GM21528 (cell line): ENCODE measurements at regions not wholly inside any gene's neighbourhood (a gene's known extent, or its start where the extent isn't known, plus 50 kb on each side); places are given as distances from the start of the nearest gene placed in this dataset.
"Not testable (repeated sequence)": the region's sequence is repeated elsewhere in the genome, so short reads cannot be mapped to it uniquely, and the experiment has no call there.

Experiments used
- ATAC-seq: cut with Tn5 transposase; IDR thresholded peaks from one replicate; pipeline ENCODE4 v1.9.1; 2021; ENCODE audit warnings: mild to moderate bottlenecking, moderate library complexity; ENCODE audit not compliant: unreplicated experiment, low FRiP score

GRCh38 chr12:74401966-74402365, 135.7 kb upstream of the ATXN7L3B start:
- ATAC-seq, result no peak

DNA sequence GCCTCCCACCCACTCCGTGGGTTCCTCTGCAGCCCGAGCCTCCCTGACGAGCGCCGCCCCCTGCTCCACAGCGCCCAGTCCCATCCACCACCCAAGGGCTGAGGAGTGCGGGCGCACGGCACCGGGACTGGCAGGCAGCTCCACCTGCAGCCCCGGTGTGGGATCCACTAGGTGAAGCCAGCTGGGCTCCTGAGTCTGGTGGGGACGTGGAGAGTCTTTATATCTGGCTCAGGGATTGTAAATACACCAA, 134.5 kb upstream of the ATXN7L3B start:
- ATAC-seq, result not testable (repeated sequence)

DNA sequence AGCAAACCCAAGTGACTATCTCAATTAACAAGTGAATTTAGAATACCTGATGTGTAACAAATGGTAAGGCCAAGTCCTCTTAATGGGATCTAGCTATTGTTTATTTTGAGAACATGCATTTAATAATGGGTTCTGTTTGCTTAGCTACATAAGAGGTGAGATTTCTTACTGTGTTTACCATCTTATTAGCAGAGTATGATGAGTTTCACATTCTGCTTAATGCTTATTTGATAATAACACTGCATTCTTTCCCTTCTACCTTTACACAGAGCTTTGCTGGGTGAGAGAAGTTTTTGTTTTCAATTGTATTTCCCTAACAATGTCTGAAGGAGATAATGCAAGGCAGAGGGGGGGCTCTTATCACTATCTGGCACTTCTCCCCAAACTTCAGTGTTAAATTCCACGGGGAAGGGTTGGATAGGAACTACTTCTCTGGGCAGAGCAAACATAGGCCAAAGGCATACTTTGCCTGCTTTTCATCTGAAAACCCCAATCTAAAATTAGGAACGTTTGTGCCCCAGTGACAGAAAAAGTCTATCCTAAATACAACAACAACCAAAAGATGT, 129.0 kb upstream of the ATXN7L3B start:
- no peak for ATAC-seq

- no peak for ATAC-seq
Measured at GRCh38 chr12:74412606-74413230, 124.9 kb upstream of the ATXN7L3B start.

DNA sequence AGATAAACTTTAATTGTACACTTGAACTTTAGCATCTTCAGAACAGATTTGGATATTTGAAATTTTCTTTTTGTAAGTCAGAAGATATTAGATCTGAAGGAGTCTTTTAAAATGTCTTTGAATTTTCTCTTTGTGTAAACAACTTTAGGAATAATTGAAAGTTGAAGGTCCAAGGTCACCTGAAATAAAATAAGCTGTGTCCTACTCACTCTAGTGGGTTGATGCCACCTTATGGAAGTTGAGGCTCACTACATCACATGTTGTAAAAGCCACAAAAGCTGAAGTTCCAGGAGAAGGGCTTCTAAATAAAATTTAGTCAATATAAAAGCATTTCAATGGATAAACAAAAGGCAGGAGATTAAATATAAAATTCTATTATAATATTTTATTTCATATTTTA, 122.0 kb upstream of the ATXN7L3B start:
- no peak for ATAC-seq

DNA sequence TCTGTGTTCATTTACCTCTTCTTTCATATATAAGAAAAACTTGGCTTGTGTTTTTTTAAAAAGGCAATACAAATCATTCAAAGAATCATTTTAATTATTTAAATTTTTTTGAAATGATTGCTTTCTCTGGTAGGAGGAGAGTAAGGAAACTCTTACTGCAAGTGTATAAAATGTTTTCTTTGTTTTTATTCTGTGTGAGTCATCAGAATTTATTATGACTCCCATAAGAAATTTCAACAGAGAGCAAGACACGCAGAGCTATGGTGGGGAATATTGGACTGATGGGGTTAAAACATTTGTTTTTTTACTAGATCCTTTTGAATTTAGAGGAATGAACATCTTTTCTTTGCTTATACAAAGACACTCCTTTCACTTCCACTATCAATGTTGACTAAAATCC, 119.1 kb upstream of the ATXN7L3B start:
- no peak for ATAC-seq

GRCh38 chr12:74424778-74425177, 112.9 kb upstream of the ATXN7L3B start:
- no peak for ATAC-seq

- no peak for ATAC-seq
Measured at GRCh38 chr12:74426091-74426490, 111.5 kb upstream of the ATXN7L3B start.

DNA sequence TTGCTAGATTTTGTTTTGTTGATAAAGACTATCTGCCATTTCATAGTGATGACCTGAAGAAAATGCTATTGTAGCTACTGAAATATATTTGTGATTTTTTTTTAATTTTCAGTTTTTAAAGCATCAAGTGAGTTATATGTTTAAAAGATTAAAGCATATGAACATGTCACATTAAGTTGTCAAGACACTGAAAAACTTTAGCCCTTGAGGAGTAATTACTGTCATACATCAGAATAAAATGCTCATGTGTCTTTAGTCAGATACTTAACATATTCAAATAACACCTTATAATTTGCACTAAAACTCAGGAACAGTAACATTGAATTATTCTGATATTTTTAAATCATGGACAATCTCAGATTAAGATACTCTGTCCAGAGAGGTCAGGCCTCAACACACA, 108.1 kb upstream of the ATXN7L3B start:
- ATAC-seq, result no peak

DNA sequence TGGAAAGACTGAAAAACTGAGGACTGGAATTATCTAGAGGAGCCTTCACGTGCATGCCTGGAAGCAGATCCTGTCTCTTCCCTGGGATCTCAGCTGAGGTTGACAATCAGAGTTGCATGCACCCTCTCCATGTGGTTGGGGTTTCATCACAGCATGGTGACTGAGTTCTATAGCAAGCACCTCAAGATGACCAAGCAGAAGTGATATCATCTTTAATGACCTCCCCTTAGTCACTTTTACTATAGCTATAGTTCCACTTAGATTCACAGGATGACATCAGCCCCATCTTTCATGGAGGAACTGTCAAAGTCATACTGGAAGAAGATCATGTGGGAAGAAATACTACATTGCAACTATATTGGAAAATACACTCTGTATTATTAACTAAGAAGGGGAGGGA, 105.8 kb upstream of the ATXN7L3B start:
- no peak for ATAC-seq

DNA sequence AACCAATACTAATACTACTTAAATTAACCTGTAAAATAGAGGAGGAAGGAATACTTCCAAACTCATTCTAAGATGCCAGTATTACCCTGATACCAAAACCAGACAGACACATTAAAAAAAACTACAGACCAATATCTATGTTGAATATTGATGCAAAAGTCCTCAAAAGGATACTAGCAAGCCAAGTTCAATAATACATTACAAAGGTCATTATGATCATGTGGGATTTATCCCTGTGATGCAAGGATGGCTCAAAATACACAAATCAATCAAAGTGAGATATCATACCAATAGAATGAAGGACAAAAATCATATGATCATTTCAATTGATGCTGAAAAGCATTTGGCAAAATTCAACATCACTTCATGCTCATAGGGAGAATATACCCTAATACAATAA, 97.2 kb upstream of the ATXN7L3B start:
- ATAC-seq, result no peak

DNA sequence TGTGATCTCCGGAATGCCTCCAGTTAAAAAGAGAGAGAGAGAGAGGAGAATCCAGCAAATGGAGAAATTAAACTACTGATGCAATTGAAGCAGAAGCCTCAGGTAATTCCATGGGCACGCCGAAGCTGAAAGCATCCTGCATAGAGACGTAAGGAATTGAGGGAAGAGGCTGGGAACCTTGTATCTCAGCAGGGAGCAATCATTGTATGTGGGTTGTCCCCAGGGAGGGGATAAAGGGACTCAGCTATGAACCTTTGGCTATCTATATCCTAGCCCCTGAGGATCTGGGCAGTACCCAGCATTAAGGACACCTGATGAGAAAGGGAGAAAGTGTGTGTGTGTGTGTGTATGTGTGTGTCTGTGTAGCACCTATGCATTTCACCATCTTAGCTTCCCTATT, 95.8 kb upstream of the ATXN7L3B start:
- no peak for ATAC-seq

DNA sequence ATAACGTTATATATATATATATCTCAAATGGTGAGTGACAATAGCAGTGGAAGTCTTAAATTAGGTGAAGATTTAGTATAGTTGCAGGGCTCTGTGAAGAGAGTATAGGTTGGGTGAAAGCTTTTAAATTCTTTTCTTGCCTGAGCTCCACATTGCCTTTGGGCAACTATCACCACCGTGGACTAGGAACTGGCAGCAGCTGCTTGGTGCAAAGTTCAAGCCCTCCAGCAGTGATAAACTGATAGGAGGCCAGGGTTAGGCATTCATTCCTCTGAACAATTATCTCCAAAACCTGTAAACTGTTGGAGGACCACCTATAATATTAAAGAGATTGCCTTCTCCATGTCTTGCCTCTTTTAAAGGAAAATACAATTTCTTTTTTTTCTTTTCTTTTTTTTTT, 91.2 kb upstream of the ATXN7L3B start:
- ATAC-seq, result no peak

DNA sequence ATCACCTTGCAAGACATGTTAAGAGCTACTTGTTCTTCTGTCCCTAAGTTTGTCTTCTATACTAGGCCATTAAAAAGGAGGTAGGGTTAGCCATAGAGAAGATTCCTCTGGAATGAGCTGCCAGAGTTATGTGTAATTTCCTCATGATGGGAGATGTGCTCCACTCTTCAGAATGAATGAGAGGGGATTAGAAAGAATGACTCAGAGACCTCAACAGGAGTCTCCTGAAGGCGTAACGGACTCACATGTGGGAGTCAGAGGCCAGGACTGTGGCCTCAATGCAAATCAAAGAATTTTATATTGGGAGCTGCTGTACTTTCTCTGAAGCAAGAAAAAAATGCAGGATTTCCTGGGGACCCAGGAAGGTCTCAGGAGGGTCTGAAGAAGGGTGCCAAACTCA, 87.8 kb upstream of the ATXN7L3B start:
- no peak for ATAC-seq

DNA sequence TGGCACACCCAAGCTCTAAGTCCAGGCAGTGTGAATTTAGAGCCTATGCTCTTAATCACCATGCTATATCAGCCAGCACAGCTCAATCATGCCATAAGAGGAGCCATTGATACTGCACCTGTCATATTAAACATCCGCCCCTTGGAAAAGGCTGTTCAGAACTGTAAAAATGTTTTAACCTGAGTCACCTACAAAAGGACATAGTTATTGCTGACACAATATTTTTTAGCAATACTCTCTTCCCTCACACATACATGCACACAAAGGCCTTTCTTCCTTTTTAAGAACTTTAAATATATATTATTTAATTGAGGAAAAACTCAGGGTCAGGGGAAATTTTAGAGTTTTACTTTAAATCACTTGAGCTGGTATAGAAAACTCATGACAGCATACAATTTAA, 83.5 kb upstream of the ATXN7L3B start:
- ATAC-seq, result no peak

- no peak for ATAC-seq
Measured at GRCh38 chr12:74455429-74455828, 82.2 kb upstream of the ATXN7L3B start.

DNA sequence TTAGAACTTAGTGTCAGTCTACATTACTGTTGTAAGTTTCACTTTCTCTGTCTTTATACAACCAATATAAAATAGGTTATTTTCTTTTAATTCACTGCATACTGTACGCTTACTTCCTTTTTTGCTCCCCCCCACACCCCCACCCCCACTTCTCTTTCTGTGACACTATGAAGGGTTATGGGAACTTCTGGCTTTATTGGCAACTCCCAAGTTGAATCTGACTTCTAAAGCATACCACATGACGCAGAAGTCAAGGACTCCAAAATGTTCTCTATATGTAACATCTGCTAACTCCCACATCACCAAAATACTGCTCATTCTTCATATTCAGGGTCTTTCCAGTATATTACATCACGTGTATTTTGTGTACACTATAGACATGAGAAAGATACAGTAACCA, 81.2 kb upstream of the ATXN7L3B start:
- ATAC-seq, result no peak

GRCh38 chr12:74468401-74468800, 69.2 kb upstream of the ATXN7L3B start:
- ATAC-seq, result no peak

DNA sequence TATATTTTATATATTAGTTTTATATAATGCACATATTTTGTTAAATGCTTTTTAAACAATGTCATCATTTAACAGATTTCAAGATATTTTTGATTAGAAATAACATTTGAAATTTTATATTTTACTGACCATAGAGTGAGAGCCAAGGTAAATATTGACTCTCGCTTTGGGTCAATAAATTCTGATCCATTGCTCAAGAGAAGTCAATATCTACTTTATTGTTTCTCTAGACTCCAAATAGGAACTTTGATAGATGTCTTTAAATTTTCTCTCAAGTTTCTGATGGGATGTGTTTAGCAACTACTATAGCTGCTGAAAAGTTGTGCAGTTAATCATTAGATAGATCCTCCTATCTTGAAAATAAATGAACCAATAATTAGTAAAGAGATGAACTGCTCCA, 61.4 kb upstream of the ATXN7L3B start:
- no peak for ATAC-seq

GRCh38 chr12:74481078-74481477, 56.6 kb upstream of the ATXN7L3B start:
- ATAC-seq, result no peak

GRCh38 chr12:74482115-74482514, 55.5 kb upstream of the ATXN7L3B start:
- ATAC-seq, result no peak

- no peak for ATAC-seq
Measured at GRCh38 chr12:74483057-74483456, 54.6 kb upstream of the ATXN7L3B start.
